T-helper 2 cell treated with Interferon-gamma antibody and Interleukin-4, amounts not matched to agents 100 ng/mL and 5 ng/mL, for 36 hours (primary cell): ENCODE measurements at regions not wholly inside any gene's neighbourhood (a gene's known extent, or its start where the extent isn't known, plus 50 kb on each side); places are given as distances from the start of the nearest gene placed in this dataset.

ENCODE experiments used
- intact Hi-C: fragments of 100-400 bp; cut with micrococcal nuclease; formaldehyde crosslinking; loops from one replicate; pipeline ENCODE4 v1.15.1; 2023

DNA sequence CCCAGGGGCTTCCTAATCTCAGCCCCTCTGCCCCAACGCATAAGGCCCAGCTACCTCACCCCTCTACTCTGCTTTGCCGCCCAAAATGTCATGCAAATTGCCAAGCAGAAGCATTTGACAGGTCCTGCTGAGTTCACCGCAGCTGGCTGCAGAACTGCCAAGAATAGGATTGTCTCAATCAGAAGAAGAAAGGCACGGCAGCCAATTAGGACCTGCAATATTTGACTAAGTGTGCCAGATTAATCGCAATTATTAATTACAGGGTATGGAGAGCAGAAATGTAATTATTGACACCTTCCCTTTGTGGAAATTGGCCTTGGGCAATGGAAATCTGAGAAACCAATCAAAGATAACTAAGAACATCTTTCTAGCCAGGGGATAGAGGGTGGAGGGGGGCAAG is 318.6 kb downstream of the LRFN2 start:
- intact Hi-C loops, result no loop called here

DNA sequence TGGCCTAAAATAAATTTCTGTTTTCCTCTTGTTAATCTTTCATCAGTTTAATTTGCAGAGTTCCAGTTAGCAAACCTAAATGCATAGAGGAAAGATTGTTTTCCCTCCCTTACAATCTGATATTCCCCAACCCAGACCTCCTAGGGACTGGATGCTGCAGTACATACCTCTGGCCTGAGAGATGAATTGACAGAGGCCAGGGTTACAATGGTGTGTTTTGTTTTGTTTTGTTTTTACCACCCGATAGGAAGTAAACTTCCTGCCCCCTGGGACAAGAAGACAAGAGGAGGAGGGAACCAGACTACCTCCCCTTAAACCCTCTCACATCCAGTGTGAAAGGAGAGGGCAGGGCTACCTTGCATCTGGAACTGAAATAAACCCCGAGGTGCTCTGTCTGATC is 319.0 kb downstream of the LRFN2 start:
- intact Hi-C loops, result no loop called here

DNA sequence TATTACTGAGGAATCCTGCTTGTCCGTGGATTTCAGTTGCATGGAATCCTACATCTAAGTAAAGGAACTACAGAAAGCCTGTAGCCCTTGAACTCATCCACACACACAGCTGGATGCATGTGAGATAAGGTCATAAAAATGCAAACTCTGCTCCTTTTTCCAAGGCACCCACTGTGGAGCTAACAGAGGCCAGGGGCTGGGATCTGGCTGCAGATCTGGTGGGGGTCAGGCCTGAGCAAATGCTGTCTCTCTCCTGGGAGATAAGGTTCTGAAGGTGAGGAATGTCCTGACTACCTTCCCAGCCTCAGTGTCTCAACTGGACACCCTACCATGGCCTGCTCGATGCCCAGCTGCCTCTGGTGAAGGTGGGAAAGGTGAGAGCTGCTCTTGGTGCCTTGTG is 321.5 kb downstream of the LRFN2 start:
- intact Hi-C loops, result no loop called here

DNA sequence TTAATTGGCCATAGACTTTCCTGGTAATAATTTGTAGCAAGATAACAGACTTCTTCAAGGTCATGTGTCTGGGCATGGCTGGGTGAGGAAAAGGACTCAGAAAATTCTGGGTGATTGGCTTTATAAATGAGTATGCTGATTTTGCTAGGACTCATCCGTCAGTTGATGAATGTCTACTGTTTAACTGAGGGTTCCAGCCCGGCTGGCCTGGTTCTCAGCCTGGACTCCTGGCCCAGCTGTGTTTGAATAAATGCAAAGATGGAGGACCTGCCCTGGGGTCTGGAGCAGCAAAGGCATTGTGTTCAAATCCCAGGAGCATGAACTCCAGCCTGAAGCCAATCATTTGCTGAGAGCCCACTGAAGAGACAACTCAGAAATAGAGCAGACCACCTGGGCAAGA is 323.2 kb downstream of the LRFN2 start:
- intact Hi-C loops, result no loop called here

DNA sequence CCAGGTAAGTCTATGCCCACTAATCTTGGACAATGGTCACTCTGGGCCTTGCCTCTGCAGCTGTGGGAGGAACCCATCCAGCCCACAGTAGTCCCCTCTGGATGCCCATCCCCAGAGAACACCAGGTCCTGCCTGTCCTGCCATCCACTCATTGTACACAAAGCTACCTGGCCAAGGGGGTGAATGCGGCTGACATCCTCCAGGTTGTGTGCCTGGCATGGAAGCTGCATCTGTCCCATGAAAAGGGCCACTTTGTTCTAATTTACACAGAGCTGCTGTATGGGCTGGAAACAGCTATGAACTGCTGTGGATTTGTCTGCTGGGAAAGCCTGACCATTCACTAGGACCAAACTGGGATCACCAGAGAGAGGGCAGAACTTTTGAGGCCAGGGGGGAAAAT is 324.8 kb downstream of the LRFN2 start:
- intact Hi-C loops, result no loop called here

DNA sequence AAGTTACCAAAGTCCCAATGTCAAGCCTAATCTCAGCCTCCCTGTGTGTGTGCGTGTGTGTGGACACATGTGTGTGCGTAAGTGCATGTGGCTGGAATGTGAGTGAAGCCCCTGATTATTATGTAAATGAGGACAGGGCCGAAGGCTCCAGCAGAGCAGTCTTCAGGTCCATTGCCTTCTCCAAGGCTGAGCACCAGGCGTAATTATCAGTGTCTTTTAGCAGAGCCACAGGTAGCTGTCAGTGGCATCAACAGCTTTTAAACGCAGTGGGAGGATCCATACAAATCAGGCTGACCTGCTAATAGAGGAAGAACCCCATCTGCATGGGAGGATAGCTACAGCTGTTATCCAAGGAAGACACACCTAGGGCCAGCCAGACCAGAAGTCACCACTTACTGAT is 324.3 kb upstream of the MOCS1 start:
- intact Hi-C loops, result no loop called here

DNA sequence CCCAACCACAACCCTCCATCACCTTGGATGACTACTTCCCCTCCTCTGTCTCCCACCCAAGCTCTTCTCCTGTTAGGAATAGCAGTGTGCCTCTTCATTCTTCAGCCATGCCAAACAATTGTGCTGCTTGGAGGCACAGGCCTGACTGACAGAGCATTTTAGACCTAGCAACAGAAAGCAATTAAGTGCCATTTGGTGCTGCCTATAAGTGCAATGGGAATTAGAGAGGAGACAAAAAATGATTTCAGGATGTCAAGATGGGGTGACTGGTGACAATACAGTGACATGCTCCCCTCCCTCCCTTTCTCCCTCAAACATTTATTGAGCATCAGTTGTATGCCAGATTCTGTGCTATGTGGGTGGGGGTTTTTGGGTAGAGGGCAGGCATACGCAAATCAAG is 322.6 kb upstream of the MOCS1 start:
- intact Hi-C loops, result no loop called here

DNA sequence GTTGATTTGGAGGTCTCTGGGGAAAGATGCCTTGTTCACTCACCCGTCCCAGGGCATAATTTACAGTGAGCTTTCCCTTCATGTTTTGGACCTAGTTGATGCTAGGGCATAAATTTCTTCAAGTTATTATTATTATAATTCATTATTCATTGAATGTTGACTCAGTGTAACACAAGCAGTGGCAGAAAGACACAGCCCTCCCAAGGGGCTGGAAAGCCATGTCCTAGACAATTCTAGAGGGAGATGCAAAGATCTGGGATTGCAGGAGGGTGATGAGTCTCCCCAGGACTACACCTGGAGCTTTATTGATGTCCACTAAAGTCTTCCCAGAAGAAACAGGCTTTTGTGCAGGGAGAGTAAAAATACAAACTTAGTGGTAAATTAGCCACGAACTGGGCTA is 322.0 kb upstream of the MOCS1 start:
- intact Hi-C loops, result no loop called here

DNA sequence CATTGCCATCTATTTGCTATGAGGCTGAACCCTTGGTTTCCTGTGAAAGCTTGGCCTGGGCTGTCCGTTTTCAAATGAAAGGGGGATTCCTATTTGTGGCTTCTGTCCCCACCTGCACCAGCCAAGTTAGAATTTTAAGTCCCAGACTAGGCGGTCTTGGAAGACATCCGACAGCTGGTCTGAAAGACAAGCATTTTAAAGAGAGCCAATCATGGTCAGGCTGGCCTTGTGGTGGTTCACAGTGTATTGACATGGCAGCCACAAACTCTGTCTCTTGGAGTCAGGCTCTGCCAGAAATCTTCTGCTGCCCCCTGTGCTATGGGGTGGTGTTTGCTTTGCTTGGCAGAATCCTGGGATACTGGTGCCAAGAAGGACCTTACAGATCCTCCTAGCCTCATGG is 319.2 kb upstream of the MOCS1 start:
- intact Hi-C loops, result no loop called here

DNA sequence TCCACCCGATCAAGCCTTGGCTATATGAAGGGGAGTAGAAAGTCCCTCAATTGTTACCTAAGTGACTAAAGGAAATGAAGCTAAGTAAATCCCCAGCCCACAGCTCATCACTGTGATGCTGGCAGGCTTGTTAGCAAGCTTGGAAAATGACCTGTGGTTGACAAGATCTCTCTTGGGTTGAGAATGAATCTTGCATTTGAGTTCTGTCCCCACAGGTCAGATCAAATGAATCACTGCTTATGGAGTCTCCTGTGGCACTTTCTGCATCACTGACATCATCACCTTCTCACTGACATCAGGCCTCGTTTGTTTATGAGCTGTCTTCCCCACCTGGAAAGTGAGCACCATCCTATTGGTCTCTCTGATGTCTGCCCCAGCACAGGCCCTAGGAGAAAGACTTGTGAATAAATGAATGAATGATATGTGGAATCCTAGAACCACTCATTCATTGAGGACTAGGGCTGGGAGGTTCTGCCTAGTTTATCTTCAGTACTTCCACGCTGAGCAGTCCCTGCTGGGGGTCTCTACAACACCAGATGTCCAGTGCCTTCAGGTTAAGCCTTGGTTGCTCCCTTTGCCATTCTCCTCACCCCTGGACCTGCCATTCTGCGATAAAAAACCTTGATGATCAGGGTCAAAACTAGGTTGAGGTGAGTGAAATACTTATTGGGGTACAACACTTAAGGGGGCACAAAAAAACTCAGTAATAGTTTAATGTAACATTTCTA is 318.4 kb upstream of the MOCS1 start:
- intact Hi-C loops, result no loop called here

DNA sequence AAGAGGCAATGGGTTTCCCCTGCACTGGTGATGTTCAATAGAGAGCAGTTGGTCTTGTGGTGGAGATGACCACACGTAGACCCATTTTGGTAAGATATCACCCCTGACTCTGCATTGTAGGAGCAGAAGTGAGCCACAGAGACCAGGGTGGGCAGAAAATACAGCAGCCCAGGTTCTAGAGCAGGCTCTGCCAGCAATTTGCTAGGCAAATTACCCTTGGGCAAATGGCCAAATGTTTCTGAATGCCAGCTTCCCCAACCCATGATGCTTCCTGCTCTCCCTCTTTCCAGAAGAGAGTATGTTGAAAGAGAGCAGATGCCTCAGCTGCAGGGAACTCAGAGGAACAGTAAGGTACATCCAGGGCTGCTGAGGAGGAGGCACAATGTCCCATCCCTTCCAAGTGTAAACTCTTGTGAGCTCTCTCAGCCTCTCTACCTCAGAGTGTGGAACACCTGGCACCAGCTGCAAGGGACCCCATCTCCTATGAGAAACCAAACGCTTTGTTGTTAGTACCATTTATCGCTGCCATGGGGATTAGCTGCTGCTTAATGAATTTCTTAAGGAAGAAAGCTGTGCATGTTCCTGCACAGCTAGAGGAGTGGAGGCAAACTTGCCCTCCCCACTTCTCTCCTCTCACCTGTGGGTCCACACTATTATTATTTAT is 317.5 kb upstream of the MOCS1 start:
- intact Hi-C loops, result no loop called here

DNA sequence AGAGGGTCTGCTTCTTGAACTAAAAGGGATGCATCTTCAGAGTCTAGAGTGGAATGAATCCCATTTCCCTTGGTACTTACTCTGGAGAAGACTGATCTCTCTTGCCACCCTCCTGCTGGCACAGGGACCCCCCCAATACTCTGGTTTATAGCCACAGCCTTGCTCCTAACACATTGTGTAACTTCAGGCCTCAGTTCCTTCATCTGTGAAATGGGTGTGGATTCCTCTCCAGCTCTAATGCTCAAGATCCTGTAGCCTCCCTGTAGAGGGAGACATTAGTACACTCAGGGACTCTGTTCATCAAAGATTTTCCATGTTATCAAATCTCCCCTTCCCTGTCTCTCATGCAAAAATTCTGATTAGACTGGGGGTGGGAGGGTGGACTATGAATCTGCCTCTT is 315.7 kb upstream of the MOCS1 start:
- intact Hi-C loops, result no loop called here

DNA sequence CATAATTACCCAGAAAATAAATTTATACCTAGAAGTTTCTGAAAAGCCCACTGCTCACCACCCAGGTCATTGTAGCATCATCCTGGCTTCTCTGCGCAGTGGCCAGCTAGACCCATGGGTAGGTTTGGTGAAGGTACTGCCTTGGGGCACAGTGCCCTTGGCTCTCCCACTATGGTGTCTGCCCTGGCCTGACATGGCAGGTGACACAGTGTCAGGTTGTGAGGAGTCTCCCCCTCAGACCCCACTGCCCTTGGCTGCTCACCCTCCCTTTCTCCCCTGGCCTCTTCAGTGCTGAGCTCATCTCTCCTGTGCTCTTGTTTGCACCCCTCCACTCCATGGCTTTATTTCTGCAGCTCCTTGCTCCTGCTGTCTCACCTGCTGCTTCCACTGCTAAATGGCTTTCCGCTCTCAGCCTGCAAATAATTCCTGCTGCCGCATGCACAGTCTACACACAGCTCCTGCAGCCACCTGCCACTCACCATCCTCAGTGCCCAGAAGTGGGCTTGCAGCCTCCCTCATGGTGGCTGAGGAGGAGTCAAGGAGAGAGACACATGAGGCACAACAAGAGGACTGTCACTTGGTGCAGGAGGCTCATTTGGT is 313.4 kb upstream of the MOCS1 start:
- intact Hi-C loops, result no loop called here

DNA sequence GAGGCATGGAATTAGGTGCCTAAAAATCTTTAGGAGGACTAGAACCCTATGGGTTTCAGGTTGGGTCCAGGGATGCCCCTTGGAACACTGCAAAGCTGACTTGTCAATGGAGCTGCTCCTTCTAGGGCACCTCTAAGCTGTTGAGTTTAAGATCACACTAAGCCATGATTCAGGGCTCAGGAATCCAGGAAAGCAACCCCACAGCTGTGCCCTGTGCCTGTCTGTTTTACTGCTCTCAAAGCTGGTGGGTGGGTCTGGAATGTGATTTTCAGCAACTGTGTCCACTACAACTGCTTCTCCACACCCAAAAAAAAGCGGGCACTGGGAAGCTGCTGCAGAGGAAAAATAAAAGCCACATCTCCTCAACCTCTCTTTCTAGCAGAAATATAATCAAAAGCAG is 310.4 kb upstream of the MOCS1 start:
- intact Hi-C loops, result no loop called here

DNA sequence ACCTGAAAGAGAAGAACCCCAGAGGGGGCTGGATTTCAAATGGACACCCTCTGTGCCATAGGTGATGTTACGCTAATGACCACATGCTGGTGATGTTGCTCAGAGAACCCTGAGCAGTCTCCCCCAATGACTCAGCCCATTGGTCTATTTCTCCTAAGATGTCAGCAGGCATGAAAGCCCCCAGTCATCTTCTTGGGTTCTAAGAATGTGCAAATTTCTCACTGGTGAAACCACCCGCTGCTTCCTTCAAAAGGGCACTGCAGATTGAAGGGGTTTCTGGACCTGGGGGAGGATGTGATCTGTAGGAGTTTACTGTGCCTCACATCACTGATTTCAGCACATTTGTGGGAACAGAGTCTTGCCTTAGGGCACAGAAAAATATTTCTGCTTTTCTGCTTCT is 298.4 kb upstream of the MOCS1 start:
- intact Hi-C loops, result no loop called here

DNA sequence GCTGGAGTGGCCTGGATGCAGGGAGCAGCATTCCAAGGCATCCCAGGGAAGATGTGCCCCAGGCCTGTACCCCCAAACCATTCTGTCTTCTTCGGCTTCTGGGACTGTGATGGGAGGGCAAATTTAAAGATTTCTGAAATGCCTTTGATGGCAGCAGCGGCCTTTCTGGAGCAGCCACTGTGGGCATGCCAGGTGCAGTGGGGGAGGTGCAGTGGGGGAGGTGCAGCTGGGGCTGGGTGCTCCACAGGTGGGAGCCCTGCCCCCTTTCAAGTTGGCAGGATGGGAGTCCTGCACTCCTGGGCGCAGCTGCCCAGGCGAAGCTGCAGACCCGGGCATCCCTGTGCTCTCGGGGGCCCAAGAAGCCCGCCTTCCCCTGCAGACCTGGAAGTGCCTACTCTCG is 293.5 kb upstream of the MOCS1 start:
- intact Hi-C loops, result no loop called here

DNA sequence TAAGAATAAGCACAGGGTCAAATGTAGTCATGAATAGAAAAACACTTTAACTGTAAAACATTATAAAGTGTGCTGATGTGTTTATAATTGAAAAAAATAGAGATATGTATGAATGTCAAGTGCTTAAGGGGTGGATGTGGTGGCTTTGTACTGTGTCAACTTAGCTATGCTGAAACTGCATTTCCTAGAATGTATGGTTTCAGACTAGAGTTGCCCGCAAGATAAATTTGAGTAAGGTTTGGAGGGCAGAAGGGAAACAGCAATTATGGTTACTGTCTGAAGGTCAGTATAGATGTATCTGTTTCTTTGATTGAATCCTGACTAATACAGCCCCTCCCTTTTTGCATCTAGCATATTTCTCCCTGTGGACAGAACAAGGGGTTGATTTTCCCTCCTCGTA is 288.1 kb upstream of the MOCS1 start:
- intact Hi-C loops, result no loop called here

DNA sequence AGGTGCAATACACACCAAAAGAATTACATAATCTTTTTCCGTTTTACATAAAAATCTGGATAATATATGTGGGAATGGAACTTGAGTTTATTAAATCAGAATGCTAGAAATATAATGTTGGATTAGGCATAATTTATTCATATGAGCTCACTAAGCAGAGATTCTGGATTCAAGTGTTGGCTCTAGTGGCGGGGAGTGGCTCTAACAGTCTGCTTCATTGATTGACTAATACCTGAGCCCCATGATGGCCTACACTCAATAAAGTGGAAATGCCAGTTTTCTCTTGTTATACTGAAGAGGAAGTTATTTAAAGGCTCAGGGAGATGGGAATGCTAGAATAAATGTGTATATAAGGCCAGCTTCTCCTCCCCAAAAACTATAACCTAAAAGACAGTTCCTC is 285.5 kb upstream of the MOCS1 start:
- intact Hi-C loops, result no loop called here

DNA sequence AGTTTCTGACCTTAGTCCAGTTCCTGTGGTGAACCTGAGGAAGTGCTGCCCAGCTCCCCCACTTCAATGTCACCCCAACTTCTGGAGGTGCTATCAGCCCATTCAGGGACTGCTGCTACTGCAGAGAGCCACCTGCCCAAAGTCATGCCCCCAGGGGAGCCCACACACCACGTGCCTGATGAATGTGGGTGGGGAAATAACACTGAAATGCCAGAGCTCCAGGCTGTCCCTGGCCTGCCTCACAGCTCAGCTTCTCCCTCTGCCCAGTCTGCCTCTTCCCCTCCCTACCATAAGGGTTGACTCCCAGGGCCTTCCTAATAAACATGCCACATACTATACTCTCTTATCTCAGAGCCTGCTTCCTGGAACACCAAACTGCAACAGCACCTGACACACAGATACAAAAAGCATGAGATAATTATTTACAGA is 276.4 kb upstream of the MOCS1 start:
- intact Hi-C loops, result no loop called here

DNA sequence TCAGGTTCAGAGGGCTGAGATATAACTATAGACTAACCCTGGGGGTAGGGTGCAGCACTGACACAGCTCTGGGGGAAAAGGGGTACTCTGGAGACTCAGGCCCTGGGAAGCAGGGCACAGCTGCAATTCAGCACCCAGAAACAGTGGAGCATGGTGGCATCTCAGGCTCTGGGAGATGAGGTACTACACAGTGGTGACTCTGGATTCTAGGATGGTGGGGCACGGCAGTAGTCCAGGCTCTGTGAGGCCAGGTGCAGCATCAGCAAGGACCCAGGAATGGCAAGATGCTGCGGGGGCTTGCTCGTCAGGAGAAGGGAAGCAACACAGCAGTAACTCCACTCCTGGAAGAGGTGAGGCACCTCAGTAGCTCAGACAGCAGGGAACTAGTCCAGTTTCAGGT is 271.5 kb upstream of the MOCS1 start:
- intact Hi-C loops, result no loop called here

DNA sequence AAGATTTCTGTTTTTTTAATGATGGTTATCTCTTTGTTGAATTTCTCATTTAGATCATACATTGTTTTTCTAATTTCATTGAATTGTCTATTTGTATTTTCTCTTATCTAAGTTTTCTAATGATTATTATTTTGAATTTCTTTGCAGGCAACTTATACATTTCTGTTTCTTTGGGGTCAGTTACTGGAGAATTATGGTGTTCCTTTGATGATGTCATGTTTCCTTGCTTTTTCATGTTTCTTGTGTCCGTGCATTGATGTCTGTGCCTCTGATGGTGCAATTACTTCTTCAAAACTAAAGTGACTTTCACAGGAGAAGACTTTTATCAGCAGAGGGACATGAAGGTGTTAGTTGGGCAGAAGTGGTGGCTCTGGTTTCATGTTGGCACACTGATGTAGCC is 270.7 kb upstream of the MOCS1 start:
- intact Hi-C loops, result no loop called here

DNA sequence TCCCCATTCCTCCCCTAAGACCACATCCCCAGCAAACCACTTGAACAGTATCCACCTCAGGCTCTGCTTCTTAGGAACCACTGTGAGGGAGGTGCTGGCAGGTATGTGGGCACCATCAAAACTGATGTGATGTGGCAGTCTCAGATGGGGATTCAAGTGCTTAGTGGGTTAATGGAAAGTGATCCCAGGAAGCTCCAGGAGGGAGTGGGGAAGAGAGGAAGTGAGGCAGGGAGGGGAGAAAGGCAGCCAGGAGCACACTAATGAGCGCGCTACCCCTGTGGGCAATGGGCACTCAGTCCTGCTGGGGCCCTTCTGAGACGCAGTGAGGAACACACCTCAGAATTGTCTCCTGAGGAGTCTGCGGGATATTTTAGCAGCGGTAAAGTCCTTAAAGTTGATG is 263.1 kb upstream of the MOCS1 start:
- intact Hi-C loops, result no loop called here

DNA sequence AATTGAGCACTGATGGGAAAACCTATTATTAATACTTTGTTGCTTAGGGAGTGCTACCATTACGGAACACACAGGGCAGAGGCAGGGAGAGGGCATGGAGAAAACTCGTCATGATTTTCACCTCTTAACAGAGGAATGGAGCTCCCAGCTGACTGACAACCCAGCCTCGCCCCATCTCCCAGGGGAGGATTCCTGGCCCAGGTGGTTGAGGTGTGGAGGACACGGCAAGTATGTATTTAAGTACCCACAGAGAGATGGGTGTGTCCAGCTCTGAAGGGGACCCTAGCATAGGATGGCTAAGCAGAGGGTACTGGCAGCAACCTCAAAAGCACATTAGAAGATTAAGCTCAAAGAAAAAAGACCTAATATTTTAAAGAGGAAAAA is 261.9 kb upstream of the MOCS1 start:
- intact Hi-C loops, result no loop called here
